Erythroblast (primary cell): ENCODE measurements at regions not wholly inside any gene's neighbourhood (a gene's known extent, or its start where the extent isn't known, plus 50 kb on each side); places are given as distances from the start of the nearest gene placed in this dataset.

Source experiments
- GATA1 ChIP-seq: IDR thresholded peaks from 2 replicates; pipeline ENCODE4 v1.6.1; 2011; ENCODE audit warnings: low read depth, mild to moderate bottlenecking, control low read depth, low read length, moderate library complexity
- POLR2A ChIP-seq: IDR thresholded peaks from 2 replicates; pipeline ENCODE4 v1.6.1; 2011; ENCODE audit warnings: mild to moderate bottlenecking, low read length

DNA sequence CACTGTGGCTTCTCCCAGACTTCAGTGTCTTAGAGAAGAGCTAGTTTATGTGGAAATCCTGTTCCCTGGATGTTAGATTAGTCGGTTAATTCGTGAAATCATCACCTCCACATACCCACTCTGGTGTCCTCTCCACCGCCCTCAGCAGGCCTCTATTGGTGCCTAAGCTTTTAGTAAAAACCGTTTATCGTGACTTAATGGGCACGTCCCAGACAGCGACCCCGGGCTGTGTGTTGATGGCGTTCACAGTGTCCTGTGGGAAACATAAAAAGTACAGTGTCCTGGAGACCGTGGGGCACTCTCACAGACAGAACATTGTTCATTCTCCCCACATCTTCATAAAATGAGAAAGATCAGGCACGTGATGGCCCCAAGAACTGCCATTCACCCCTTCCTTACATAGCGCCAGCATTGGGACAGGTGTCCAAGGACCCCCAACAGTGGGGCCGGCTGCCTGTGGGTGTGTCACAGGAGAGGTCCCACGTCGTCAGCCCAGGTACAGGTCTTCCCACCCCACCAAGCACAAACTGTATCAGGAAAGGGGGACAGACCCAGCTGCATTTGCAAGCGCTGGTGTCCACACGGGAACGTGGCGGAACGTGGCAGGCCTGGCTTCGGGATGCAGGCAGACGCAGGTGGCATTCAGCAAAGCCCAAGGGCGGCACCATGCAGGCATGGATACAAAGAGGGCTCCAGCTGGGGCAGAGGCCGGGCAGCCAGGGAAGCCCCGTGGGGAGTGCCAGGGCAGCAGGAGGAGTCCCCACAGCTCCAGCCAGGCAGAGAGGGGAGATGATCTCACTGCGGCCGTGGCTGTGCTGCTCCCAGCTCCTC is 237.7 kb downstream of the DLL1 start:
- TF ChIP-seq POLR2A (no peak), GATA1 (no peak)
